ENCODE measurements at regions not wholly inside any gene's neighbourhood (a gene's known extent, or its start where the extent isn't known, plus 50 kb on each side); places are given as distances from the start of the nearest gene placed in this dataset.

DNA sequence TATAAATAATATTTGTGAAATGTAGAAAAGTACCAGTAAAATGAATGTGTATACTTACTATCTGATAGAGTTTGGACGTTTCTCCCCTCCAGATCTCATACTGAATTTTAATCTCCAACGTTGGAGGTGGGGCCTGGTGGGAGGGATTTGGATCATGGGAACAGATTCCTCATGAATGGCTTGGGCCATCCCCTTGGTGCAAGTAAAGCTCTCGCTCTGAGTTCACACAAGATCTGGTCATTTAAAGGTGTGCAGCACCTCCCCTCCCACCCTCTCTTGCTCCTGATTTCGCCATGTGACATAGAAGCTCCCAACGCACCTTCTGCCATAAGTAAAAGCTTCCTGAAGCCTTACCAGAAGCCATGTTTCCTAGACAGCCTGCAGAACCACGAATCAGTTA is 219.0 kb downstream of the HACE1 start:
- Histone ChIP-seq H3K27ac (ENCODE audit: insufficient read depth, low read length, poor library complexity, severe bottlenecking) (no peak overlapping the region), H3K4me1 (ENCODE audit: control insufficient read depth, insufficient read depth, low read length, poor library complexity, severe bottlenecking) (no peaks in the 10 kb centered on the region), H3K9me3 (ENCODE audit: control insufficient read depth, low read length) (no peaks in the 10 kb centered on the region), H3K4me3 (ENCODE audit: insufficient read depth, low read depth, low read length, poor library complexity, severe bottlenecking) (no peak overlapping the region), H3K27me3 (replicated peaks; ENCODE audit: control insufficient read depth, insufficient read depth, low read length, poor library complexity, severe bottlenecking) (no peaks in the 10 kb centered on the region), H3K36me3 (ENCODE audit: control insufficient read depth, insufficient read depth, low read length) (no peaks in the 10 kb centered on the region)
- no peak for DNase-seq

DNA sequence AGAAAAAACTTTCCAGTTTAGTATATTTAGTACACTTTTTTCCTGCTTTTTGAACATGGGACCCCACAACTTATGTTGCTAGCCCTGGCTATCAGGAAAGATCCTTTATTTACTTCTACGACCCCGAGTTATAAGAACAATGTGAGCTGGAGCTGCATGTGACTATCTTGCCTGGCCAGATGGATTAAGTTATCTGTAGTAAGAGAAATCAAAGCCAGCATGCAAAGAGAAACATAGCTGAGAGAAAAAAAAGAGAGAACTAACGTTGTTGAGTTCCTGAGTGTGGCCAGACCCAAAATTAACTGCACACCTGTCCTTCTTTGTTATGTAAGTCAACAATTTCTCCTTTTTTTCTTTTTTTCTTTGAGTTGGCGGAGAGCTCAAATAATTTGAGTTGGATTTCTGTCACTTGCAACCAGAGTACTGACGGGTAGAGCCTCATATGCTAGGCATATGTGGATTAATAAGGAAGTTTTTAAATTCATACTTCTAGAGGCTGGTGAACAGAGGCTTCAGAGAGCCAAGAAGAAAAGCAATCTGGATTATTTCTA is 219.5 kb downstream of the HACE1 start:
- no peak for DNase-seq
- no peaks in the 10 kb centered on the region for H3K36me3 ChIP-seq (ENCODE audit: control insufficient read depth, insufficient read depth, low read length)

DNA sequence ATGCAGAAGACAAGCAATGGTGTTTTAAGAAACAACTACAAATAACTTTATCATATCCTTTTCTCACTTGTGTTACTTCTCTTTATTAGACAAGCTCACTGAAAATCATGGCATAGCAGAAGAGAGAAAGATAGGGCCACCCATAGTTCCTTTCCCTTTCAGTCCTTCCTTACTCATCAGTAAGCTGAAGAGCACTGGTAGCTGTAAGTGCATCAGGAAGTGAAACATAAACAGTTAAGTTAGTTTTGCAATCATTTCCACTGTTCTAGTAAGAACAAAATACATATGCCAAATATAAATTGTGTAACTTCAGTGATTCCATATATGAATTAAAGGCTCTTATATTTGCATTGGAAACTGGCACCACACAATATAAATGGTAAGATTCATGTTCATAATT is 220.1 kb downstream of the HACE1 start:
- Histone ChIP-seq H3K4me1 (ENCODE audit: control insufficient read depth, insufficient read depth, low read length, poor library complexity, severe bottlenecking) (no peaks in the 10 kb centered on the region), H3K4me3 (ENCODE audit: insufficient read depth, low read depth, low read length, poor library complexity, severe bottlenecking) (no peak overlapping the region), H3K9me3 (ENCODE audit: control insufficient read depth, low read length) (no peaks in the 10 kb centered on the region), H3K27me3 (replicated peaks; ENCODE audit: control insufficient read depth, insufficient read depth, low read length, poor library complexity, severe bottlenecking) (no peaks in the 10 kb centered on the region), H3K36me3 (ENCODE audit: control insufficient read depth, insufficient read depth, low read length) (no peaks in the 10 kb centered on the region), H3K27ac (ENCODE audit: insufficient read depth, low read length, poor library complexity, severe bottlenecking) (no peak overlapping the region)
- DNase-seq = no peak

More for the DNA sequence above, 219.5 kb downstream of the HACE1 start:
- Histone ChIP-seq H3K4me1 (ENCODE audit: control insufficient read depth, insufficient read depth, low read length, poor library complexity, severe bottlenecking) (no peaks in the 10 kb centered on the region), H3K27ac (ENCODE audit: insufficient read depth, low read length, poor library complexity, severe bottlenecking) (no peak overlapping the region), H3K4me3 (ENCODE audit: insufficient read depth, low read depth, low read length, poor library complexity, severe bottlenecking) (no peak overlapping the region), H3K9me3 (ENCODE audit: control insufficient read depth, low read length) (no peaks in the 10 kb centered on the region), H3K27me3 (replicated peaks; ENCODE audit: control insufficient read depth, insufficient read depth, low read length, poor library complexity, severe bottlenecking) (no peaks in the 10 kb centered on the region)

DNA sequence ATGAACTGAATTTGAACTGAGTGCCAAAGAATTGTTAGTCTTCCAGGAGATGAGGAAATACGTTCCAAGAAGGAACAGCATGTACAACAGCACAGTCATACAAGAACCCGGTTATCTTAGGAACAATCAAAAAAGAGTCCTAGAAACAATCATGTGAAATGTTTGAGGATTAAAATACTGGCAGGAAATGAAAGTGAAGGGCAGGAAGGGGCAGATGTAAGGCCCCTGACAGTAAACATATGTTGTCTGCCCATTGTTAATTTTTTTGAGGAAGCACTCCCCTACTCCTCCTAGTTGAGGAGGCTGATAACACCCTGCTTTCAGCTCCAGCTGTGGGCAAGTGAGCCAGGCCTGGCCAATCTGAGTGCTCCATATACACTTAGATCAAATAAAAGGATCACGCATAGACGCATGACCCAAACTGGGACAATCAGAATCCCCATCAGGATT is 220.9 kb downstream of the HACE1 start:
- no peaks in the 10 kb centered on the region for H3K27me3 ChIP-seq (replicated peaks; ENCODE audit: control insufficient read depth, insufficient read depth, low read length, poor library complexity, severe bottlenecking)
- no peak overlapping the region for H3K4me3 ChIP-seq (ENCODE audit: insufficient read depth, low read depth, low read length, poor library complexity, severe bottlenecking)
- no peaks in the 10 kb centered on the region for H3K9me3 ChIP-seq (ENCODE audit: control insufficient read depth, low read length)
- H3K36me3 ChIP-seq (ENCODE audit: control insufficient read depth, insufficient read depth, low read length) = no peaks in the 10 kb centered on the region
- no peak for DNase-seq
- no peak overlapping the region for H3K27ac ChIP-seq (ENCODE audit: insufficient read depth, low read length, poor library complexity, severe bottlenecking)
- H3K4me1 ChIP-seq (ENCODE audit: control insufficient read depth, insufficient read depth, low read length, poor library complexity, severe bottlenecking) = no peaks in the 10 kb centered on the region

DNA sequence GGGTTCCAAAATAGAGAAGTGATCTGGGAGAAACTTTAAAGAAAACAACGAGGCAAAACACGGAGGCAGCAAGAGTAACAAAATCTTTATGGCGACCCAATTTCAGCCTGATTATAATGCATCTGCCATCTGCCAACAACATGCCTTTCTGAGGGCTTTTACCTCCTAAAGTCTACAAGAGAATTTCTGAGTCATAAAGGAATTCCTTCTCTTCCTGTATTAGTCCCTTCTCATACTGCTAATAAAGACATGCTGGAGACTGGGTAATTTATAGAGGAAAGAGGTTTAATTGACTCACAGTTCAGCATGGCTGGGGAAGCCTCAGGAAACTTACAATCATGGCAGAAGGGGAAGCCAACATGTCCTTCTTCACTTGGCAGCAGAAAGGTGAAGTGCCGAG is 226.6 kb downstream of the HACE1 start:
- DNase-seq = no peak
- Histone ChIP-seq H3K27ac (ENCODE audit: insufficient read depth, low read length, poor library complexity, severe bottlenecking) (no peak overlapping the region), H3K9me3 (ENCODE audit: control insufficient read depth, low read length) (no peaks in the 10 kb centered on the region), H3K27me3 (replicated peaks; ENCODE audit: control insufficient read depth, insufficient read depth, low read length, poor library complexity, severe bottlenecking) (peaks cover 3% of the 10 kb centered on the region), H3K36me3 (ENCODE audit: control insufficient read depth, insufficient read depth, low read length) (no peaks in the 10 kb centered on the region), H3K4me1 (ENCODE audit: control insufficient read depth, insufficient read depth, low read length, poor library complexity, severe bottlenecking) (no peaks in the 10 kb centered on the region), H3K4me3 (ENCODE audit: insufficient read depth, low read depth, low read length, poor library complexity, severe bottlenecking) (no peak overlapping the region)

DNA sequence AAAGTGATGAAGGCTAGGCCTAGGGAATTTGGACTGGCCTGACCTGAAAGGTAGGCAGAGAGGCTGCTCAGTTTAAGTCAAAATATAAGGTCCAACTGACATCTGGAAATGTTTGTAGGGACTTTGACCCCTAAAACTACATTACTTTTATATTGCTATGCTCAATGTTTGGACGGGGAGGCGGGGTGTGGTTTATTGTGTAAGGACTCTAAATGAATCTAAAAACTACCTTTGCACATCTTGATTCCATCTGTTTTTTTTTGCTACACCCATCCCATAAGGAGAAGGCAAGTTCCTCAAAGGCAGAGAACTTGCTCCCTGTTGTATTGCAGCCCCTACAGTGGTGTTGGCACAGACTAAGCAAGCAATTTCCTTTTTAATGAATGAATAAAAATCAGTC is 227.1 kb downstream of the HACE1 start:
- H3K9me3 ChIP-seq (ENCODE audit: control insufficient read depth, low read length) = no peaks in the 10 kb centered on the region
- H3K4me1 ChIP-seq (ENCODE audit: control insufficient read depth, insufficient read depth, low read length, poor library complexity, severe bottlenecking) = no peaks in the 10 kb centered on the region
- DNase-seq = no peak
- H3K4me3 ChIP-seq (ENCODE audit: insufficient read depth, low read depth, low read length, poor library complexity, severe bottlenecking) = no peak overlapping the region
- H3K27me3 ChIP-seq (replicated peaks; ENCODE audit: control insufficient read depth, insufficient read depth, low read length, poor library complexity, severe bottlenecking) = peaks cover 3% of the 10 kb centered on the region
- H3K36me3 ChIP-seq (ENCODE audit: control insufficient read depth, insufficient read depth, low read length) = no peaks in the 10 kb centered on the region
- H3K27ac ChIP-seq (ENCODE audit: insufficient read depth, low read length, poor library complexity, severe bottlenecking) = no peak overlapping the region

DNA sequence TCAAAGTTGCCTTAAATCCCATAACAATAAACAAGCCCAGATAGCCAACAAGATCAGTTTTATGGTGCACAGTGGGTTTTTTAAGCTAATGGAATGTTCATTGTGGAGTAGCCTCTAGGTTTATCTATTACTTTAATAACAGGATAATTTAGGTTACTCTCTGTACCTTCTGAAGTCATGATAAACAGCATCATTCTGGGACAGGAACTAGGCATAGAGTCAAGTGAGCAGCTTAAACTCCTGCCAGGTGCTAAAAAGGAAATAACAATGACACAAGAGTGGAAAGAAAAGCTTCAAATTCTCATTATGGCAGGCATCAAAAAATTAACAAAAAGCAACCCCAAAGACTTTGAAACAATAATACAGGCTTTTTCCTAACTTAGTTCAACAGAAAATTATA is 228.8 kb downstream of the HACE1 start:
- no peak overlapping the region for H3K4me3 ChIP-seq (ENCODE audit: insufficient read depth, low read depth, low read length, poor library complexity, severe bottlenecking)
- H3K36me3 ChIP-seq (ENCODE audit: control insufficient read depth, insufficient read depth, low read length) = no peaks in the 10 kb centered on the region
- peaks cover 3% of the 10 kb centered on the region for H3K27me3 ChIP-seq (replicated peaks; ENCODE audit: control insufficient read depth, insufficient read depth, low read length, poor library complexity, severe bottlenecking)
- no peaks in the 10 kb centered on the region for H3K4me1 ChIP-seq (ENCODE audit: control insufficient read depth, insufficient read depth, low read length, poor library complexity, severe bottlenecking)
- H3K27ac ChIP-seq (ENCODE audit: insufficient read depth, low read length, poor library complexity, severe bottlenecking) = no peak overlapping the region
- no peaks in the 10 kb centered on the region for H3K9me3 ChIP-seq (ENCODE audit: control insufficient read depth, low read length)
- no peak for DNase-seq

DNA sequence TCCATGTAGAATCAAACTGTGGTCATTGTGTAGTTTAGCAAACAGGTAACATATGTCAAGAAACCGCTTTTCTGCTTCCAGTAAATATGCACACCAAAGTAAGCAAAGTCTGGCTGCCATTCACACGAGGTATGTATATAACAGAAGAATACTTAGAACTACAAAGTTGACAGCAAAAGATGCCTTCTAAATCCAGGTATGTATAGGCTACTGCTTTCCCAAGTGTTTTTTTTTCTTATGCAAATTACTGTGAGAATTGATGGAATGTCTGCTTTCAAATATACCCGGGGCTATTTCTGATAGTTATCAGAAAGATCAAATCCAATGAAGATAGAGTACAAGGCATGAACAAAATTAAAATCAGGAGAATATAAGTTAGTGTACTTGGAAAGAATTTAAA is 229.2 kb downstream of the HACE1 start:
- no peaks in the 10 kb centered on the region for H3K36me3 ChIP-seq (ENCODE audit: control insufficient read depth, insufficient read depth, low read length)
- peaks cover 3% of the 10 kb centered on the region for H3K27me3 ChIP-seq (replicated peaks; ENCODE audit: control insufficient read depth, insufficient read depth, low read length, poor library complexity, severe bottlenecking)
- DNase-seq = no peak
- H3K4me1 ChIP-seq (ENCODE audit: control insufficient read depth, insufficient read depth, low read length, poor library complexity, severe bottlenecking) = no peaks in the 10 kb centered on the region
- H3K4me3 ChIP-seq (ENCODE audit: insufficient read depth, low read depth, low read length, poor library complexity, severe bottlenecking) = no peak overlapping the region
- no peaks in the 10 kb centered on the region for H3K9me3 ChIP-seq (ENCODE audit: control insufficient read depth, low read length)
- no peak overlapping the region for H3K27ac ChIP-seq (ENCODE audit: insufficient read depth, low read length, poor library complexity, severe bottlenecking)

DNA sequence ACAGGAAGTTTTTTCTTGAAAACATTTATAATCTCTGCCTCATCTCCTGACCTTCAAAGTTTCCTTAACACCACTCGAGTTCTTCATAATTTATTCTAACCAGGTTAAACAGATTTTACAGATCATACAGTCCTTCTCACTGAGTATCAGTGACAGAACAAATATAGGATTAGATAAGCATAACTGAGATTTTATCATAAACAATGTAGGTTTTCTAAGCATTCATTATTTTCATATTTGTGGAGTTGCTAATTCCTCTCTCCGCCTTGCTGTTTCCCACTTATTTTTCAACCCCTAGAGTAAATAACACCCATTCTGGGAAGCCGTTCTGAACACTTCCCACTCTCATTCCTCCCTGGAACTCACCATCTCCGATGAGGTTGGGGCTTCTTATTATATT is 229.9 kb downstream of the HACE1 start:
- Histone ChIP-seq H3K27me3 (replicated peaks; ENCODE audit: control insufficient read depth, insufficient read depth, low read length, poor library complexity, severe bottlenecking) (peaks cover 3% of the 10 kb centered on the region), H3K4me1 (ENCODE audit: control insufficient read depth, insufficient read depth, low read length, poor library complexity, severe bottlenecking) (no peaks in the 10 kb centered on the region), H3K36me3 (ENCODE audit: control insufficient read depth, insufficient read depth, low read length) (no peaks in the 10 kb centered on the region), H3K9me3 (ENCODE audit: control insufficient read depth, low read length) (no peaks in the 10 kb centered on the region), H3K4me3 (ENCODE audit: insufficient read depth, low read depth, low read length, poor library complexity, severe bottlenecking) (no peak overlapping the region), H3K27ac (ENCODE audit: insufficient read depth, low read length, poor library complexity, severe bottlenecking) (no peak overlapping the region)
- no peak for DNase-seq

DNA sequence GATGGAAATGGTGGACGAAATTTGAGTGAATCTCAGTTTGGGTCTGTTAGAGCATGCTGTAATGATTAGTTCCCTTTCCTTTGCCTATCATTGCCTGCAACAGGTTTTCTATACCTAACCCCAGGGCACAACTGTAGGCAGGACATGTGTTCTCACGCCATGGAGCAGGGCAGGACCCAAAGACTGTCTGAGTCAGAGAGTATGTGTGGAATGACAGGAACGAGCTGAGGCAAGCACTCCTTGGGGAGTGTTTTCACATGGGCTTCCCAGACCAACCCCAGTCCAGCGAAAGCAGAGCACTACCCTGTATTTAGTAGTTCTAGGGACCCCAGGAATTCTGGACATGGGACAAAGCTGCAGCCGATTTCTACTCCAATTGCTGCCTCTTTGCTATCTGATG is 234.2 kb downstream of the HACE1 start:
- DNase-seq = no peak
- Histone ChIP-seq H3K36me3 (ENCODE audit: control insufficient read depth, insufficient read depth, low read length) (no peaks in the 10 kb centered on the region), H3K9me3 (ENCODE audit: control insufficient read depth, low read length) (no peaks in the 10 kb centered on the region), H3K27ac (ENCODE audit: insufficient read depth, low read length, poor library complexity, severe bottlenecking) (no peak overlapping the region), H3K4me3 (ENCODE audit: insufficient read depth, low read depth, low read length, poor library complexity, severe bottlenecking) (no peak overlapping the region), H3K4me1 (ENCODE audit: control insufficient read depth, insufficient read depth, low read length, poor library complexity, severe bottlenecking) (no peaks in the 10 kb centered on the region), H3K27me3 (replicated peaks; ENCODE audit: control insufficient read depth, insufficient read depth, low read length, poor library complexity, severe bottlenecking) (peaks cover 3% of the 10 kb centered on the region)

Measured in effector memory CD4-positive, alpha-beta T cell (primary cell).